HepG2 (cell line): ENCODE measurements at regions not wholly inside any gene's neighbourhood (a gene's known extent, or its start where the extent isn't known, plus 50 kb on each side); places are given as distances from the start of the nearest gene placed in this dataset.
A peak's percentile ranks its signal among the peaks of the same experiment; 100 is the strongest.

Experiments used
- ATAC-seq: fragments of 200-7000 bp; cut with Tn5 transposase; 3 replicates; pipeline ENCODE4 v1.9.1; 2020; ENCODE audit warnings: mild to moderate bottlenecking, moderate library complexity
- BruUV-seq: library from RNA; stranded (reverse); fragments of 400-500 nt; replicated peaks from 2 replicates; lab custom pipeline; 2021; lab: Mats Ljungman, UMichigan
- CTCF ChIA-PET: fragments of 300-600 bp; formaldehyde crosslinking; extraction: SDS; loops from one replicate; lab custom pipeline; 2021; ENCODE audit warnings: low total read pairs, inconsistent platforms, low intra/inter-chr PET ratio; lab: Yijun Ruan, JAX
- POLR2A ChIA-PET: fragments of 350-600 bp; sonication (Branson Sonifier 250); formaldehyde crosslinking; loops from one replicate; lab custom pipeline; 2020; ENCODE audit warnings: antibody characterized with exemption, inconsistent platforms; lab: Yijun Ruan, JAX
- DNase-seq: peaks from one replicate; pipeline ENCODE4 v3.0.0-alpha.2; 2015; ENCODE audit warnings: low spot score
- FAIRE-seq: peaks from 3 replicates; lab custom pipeline; 2011; peaks lifted over from hg19 to GRCh38; lab: Jason Lieb, UNC
- H2AFZ ChIP-seq: one replicate; pipeline ENCODE4 v1.6.1; 2011; ENCODE audit warnings: low read length, inconsistent platforms
- H3K27ac ChIP-seq: fragments of 300-600 bp; 3 replicates; pipeline ENCODE4 v1.8.0; 2011; ENCODE audit warnings: mixed run types, mild to moderate bottlenecking, mixed read lengths, low read length, inconsistent platforms; ENCODE audit not compliant: insufficient read depth; ENCODE audit errors: extremely low read length
- H3K27me3 ChIP-seq, 2 experiments: fragments of 200-600 bp in 1 of 2; 2 replicates in 1 of 2; 3 replicates in 1 of 2; pipeline versions ENCODE4 v1.6.0 to v1.8.0; 2011; ENCODE audit warnings: low read length in 2 of 2, mild to moderate bottlenecking in 2 of 2, moderate library complexity in 2 of 2, inconsistent platforms in 1 of 2; ENCODE audit not compliant: insufficient read depth in 2 of 2, control insufficient read depth in 1 of 2
- H3K36me3 ChIP-seq, 2 experiments: fragments of 200-600 bp in 1 of 2; replicated peaks in 1 of 2; 2 replicates in 1 of 2; 3 replicates in 1 of 2; pipeline versions ENCODE4 v1.5.1 to v1.8.0; 2011; ENCODE audit warnings: low read length in 2 of 2, inconsistent platforms in 1 of 2; ENCODE audit not compliant: insufficient read depth in 2 of 2, control insufficient read depth in 1 of 2
- H3K4me1 ChIP-seq: 2 replicates; pipeline ENCODE4 v1.5.1; 2012; ENCODE audit warnings: low read length, inconsistent platforms; ENCODE audit not compliant: insufficient read depth
- H3K4me2 ChIP-seq: 2 replicates; pipeline ENCODE4 v1.6.0; 2011; ENCODE audit warnings: low read depth, low read length, inconsistent platforms
- H3K4me3 ChIP-seq, 3 experiments: fragments of 200-600 bp in 1 of 3; sonication (generic), shearing (Covaris generic) in 1 of 3; replicated peaks in 1 of 3; 2 replicates each; pipeline ENCODE4 v1.5.1; 2011 to 2016; ENCODE audit warnings: low read length in 3 of 3, inconsistent platforms in 2 of 3, low read depth in 2 of 3, mild to moderate bottlenecking in 2 of 3, control low read depth in 1 of 3, mixed read lengths in 1 of 3; ENCODE audit not compliant: insufficient read depth in 1 of 3
- H3K79me2 ChIP-seq: one replicate; pipeline ENCODE4 v1.6.1; 2011; ENCODE audit warnings: low read length, inconsistent platforms; ENCODE audit not compliant: insufficient read depth
- H3K9ac ChIP-seq: 2 replicates; pipeline ENCODE4 v1.6.0; 2011; ENCODE audit warnings: mild to moderate bottlenecking, low read depth, low read length, inconsistent platforms; ENCODE audit not compliant: insufficient read depth
- H3K9me3 ChIP-seq: 2 replicates; pipeline ENCODE4 v1.5.1; 2012; ENCODE audit warnings: mild to moderate bottlenecking, low read length
- H4K20me1 ChIP-seq: 2 replicates; pipeline ENCODE4 v1.6.0; 2011; ENCODE audit warnings: inconsistent platforms, mild to moderate bottlenecking, low read length, moderate library complexity; ENCODE audit not compliant: insufficient read depth
- BCL6 ChIP-seq: IDR thresholded peaks from 2 replicates; pipeline ENCODE4 v1.6.1; 2016; ENCODE audit warnings: missing genetic modification reagents, missing compliant biosample characterization
- BORCS8-MEF2B ChIP-seq: sonication (generic); formaldehyde crosslinking; IDR thresholded peaks from 2 replicates; pipeline ENCODE4 v1.8.0; 2022; ENCODE audit warnings: mild to moderate bottlenecking, missing genetic modification reagents
- HCFC1 ChIP-seq: fragments of 150-350 bp; IDR thresholded peaks from 2 replicates; pipeline ENCODE4 v1.6.1; 2014; ENCODE audit warnings: low read depth, low read length
- HNF4A ChIP-seq: sonication (generic); formaldehyde crosslinking; IDR thresholded peaks from 2 replicates; pipeline ENCODE4 v1.4.0; 2020; ENCODE audit warnings: missing genetic modification reagents
- IRF1 ChIP-seq: sonication (generic); formaldehyde crosslinking; IDR thresholded peaks from 2 replicates; pipeline ENCODE4 v1.4.0; 2020; ENCODE audit warnings: low read depth, mild to moderate bottlenecking, missing genetic modification reagents
- RBM22 ChIP-seq: fragments of 200-400 bp; formaldehyde crosslinking; optimal IDR thresholded peaks from 2 replicates; pipeline ENCODE3; 2017; ENCODE audit warnings: mild to moderate bottlenecking, low read length, moderate library complexity
- RXRB ChIP-seq: IDR thresholded peaks from 2 replicates; pipeline ENCODE4 v1.6.1; 2016; ENCODE audit warnings: borderline replicate concordance, missing genetic modification reagents, missing compliant biosample characterization
- TP53 ChIP-seq: sonication (generic); formaldehyde crosslinking; conservative IDR thresholded peaks from 2 replicates; pipeline ENCODE4 v1.4.0; 2020; ENCODE audit warnings: missing genetic modification reagents
- ZBTB33 ChIP-seq: sonication (generic); formaldehyde crosslinking; IDR thresholded peaks from 2 replicates; pipeline ENCODE4 v1.4.0; 2020; ENCODE audit warnings: missing genetic modification reagents
- ZNF205 ChIP-seq: IDR thresholded peaks from 2 replicates; pipeline ENCODE4 v1.6.1; 2018; ENCODE audit warnings: missing biosample characterization, missing genetic modification reagents
- WGBS: methylation state at CpG from one replicate; pipeline ENCODE4 v1.1.6; 2017; ENCODE audit warnings: low lambda C conversion rate; 5-methylcytosine and 5-hydroxymethylcytosine counted together
- in situ Hi-C: cut with HindIII; loops from 2 replicates; pipeline ENCODE4 v1.10.0; 2017; ENCODE audit warnings: low pct_unique_long_range_greater_than_20kb; ENCODE audit not compliant: extremely low pct_ligation_motif_present
- intact Hi-C: fragments of 100-400 bp; cut with micrococcal nuclease; formaldehyde crosslinking; loops from one replicate; pipeline ENCODE4 v1.10.0; 2022; ENCODE audit not compliant: unreplicated experiment

- TF ChIP-seq TP53 (CRISPR knock-in tag) (no peak), BCL6 (CRISPR knock-in tag) (no peak), RBM22 (no peak), IRF1 (CRISPR knock-in tag) (no peak), ZNF205 (no peak), HCFC1 (no peak)
Observed at GRCh38 chr6:159101656-159102055, 56.9 kb upstream of the TAGAP start (continued).

- Histone ChIP-seq H3K27ac (no peak overlapping the region), H4K20me1 (no peaks in the 10 kb centered on the region), H3K4me1 (peaks cover 8% of the 10 kb centered on the region; the same call in 1 of the 2 replicates), H3K36me3 (no peaks in the 10 kb centered on the region), H2AFZ (no peak overlapping the region), H3K4me2 (no peak overlapping the region), H3K4me3 (no peak overlapping the region), H3K79me2 (no peaks in the 10 kb centered on the region), H3K9ac (no peak overlapping the region), H3K9me3 (no peaks in the 10 kb centered on the region), H3K27me3 (peaks cover 3 to 42% of the 10 kb centered on the region in 2 experiments; a peak in 4 of 5 replicates)
- ATAC-seq (no peak), FAIRE-seq (no peak), DNase-seq (peak; percentile 15)
- in situ Hi-C loops: loop anchor here (25.0 kb wide), 1 partner anchor 388 kb away; no protein-coding TSS in a partner anchor
- no TSS peak for BruUV-seq
- ChIA-PET POLR2A (no interaction called here), CTCF (no interaction called here)
- intact Hi-C loops: loop anchor here (10.0 kb wide), 1 partner anchor 396 kb away; no protein-coding TSS in a partner anchor
- TF ChIP-seq HNF4A (CRISPR knock-in tag) (peak; percentile 11; the same call in 1 of the 2 replicates), BORCS8-MEF2B (CRISPR knock-in tag) (peak; percentile 27; the same call in 1 of the 2 replicates), ZBTB33 (CRISPR knock-in tag) (peak; percentile 48; the same call in 1 of the 2 replicates), RXRB (CRISPR knock-in tag) (no peak)
- WGBS: 57% methylated on average over 15 of the region's 15 CpGs
Observed at GRCh38 chr6:159100395-159101182, 55.8 kb upstream of the TAGAP start.
